Ishikawa (cell line): ENCODE measurements at regions not wholly inside any gene's neighbourhood (a gene's known extent, or its start where the extent isn't known, plus 50 kb on each side); places are given as distances from the start of the nearest gene placed in this dataset.

Source experiments
- CEBPB ChIP-seq: IDR thresholded peaks from 2 replicates; pipeline ENCODE4 v1.6.1; 2012
- CREB1 ChIP-seq: IDR thresholded peaks from 2 replicates; pipeline ENCODE4 v1.6.1; 2012; ENCODE audit warnings: low read depth
- EGR1 ChIP-seq: IDR thresholded peaks from 2 replicates; pipeline ENCODE4 v1.6.1; 2012
- EP300 ChIP-seq: IDR thresholded peaks from 2 replicates; pipeline ENCODE4 v1.6.1; 2012; ENCODE audit warnings: borderline replicate concordance
- FOXM1 ChIP-seq: IDR thresholded peaks from 2 replicates; pipeline ENCODE4 v1.6.1; 2012; ENCODE audit warnings: low read depth, borderline replicate concordance
- NFIC ChIP-seq: IDR thresholded peaks from 2 replicates; pipeline ENCODE4 v1.6.1; 2012
- RAD21 ChIP-seq: IDR thresholded peaks from 2 replicates; pipeline ENCODE4 v1.6.1; 2012; ENCODE audit warnings: low read depth
- REST ChIP-seq: IDR thresholded peaks from 2 replicates; pipeline ENCODE4 v1.6.1; 2012; ENCODE audit warnings: low read depth, mild to moderate bottlenecking
- TAF1 ChIP-seq: IDR thresholded peaks from 2 replicates; pipeline ENCODE4 v1.6.1; 2012; ENCODE audit warnings: low read depth, mild to moderate bottlenecking
- TCF12 ChIP-seq: IDR thresholded peaks from 2 replicates; pipeline ENCODE4 v1.6.1; 2012; ENCODE audit warnings: low read depth
- TEAD4 ChIP-seq: IDR thresholded peaks from 2 replicates; pipeline ENCODE4 v1.6.1; 2012
- YY1 ChIP-seq: IDR thresholded peaks from 2 replicates; pipeline ENCODE4 v1.6.1; 2012; ENCODE audit warnings: low read depth
- ZBTB7A ChIP-seq: IDR thresholded peaks from 2 replicates; pipeline ENCODE4 v1.6.1; 2012; ENCODE audit warnings: low read depth
- TF ChIP-seq, protein P1 (sequence below): IDR thresholded peaks from 2 replicates; pipeline ENCODE4 v1.6.1; 2012
- TF ChIP-seq, protein P2 (sequence below): IDR thresholded peaks from 2 replicates; pipeline ENCODE4 v1.6.1; 2012

DNA sequence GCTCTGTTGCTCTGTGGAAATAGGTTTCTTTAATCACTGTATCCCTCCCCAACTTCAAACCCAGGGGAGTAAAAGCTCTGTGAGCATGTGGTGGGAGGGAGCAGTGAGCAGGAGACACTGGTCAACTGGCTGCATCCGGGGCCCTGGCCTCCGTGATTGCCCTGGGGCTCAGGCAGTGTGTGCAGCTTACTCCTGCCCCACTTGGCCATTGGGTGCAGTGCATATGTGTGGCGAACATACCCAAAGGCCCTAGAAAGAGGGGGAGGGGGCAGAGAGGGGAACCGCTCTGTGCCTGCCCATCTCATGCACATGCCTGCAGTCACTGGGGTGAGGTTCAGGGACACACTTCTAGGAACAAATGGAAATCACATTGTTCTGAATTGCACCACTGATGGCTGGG lies 378.7 kb downstream of the ZBBX start:
- TF ChIP-seq FOXM1 (no peak), EGR1 (no peak), REST (no peak), TCF12 (no peak), CREB1 (no peak), RAD21 (no peak), CEBPB (no peak), TEAD4 (no peak), EP300 (no peak), NFIC (no peak), TAF1 (no peak), YY1 (no peak), ZBTB7A (no peak)
- TF ChIP-seq, protein P1, sequence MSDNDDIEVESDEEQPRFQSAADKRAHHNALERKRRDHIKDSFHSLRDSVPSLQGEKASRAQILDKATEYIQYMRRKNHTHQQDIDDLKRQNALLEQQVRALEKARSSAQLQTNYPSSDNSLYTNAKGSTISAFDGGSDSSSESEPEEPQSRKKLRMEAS = no peak
- TF ChIP-seq, protein P2, sequence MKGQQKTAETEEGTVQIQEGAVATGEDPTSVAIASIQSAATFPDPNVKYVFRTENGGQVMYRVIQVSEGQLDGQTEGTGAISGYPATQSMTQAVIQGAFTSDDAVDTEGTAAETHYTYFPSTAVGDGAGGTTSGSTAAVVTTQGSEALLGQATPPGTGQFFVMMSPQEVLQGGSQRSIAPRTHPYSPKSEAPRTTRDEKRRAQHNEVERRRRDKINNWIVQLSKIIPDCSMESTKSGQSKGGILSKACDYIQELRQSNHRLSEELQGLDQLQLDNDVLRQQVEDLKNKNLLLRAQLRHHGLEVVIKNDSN = no peak

GRCh38 chr3:166993015-166993630 lies 387.0 kb downstream of the ZBBX start:
- TF ChIP-seq FOXM1 = no peak
- no peak for TF ChIP-seq CEBPB

GRCh38 chr3:166986000-166986399 lies 394.1 kb downstream of the ZBBX start:
- TF ChIP-seq RAD21 = no peak
- TF ChIP-seq, protein P2 = no peak
- TF ChIP-seq FOXM1 = no peak

DNA sequence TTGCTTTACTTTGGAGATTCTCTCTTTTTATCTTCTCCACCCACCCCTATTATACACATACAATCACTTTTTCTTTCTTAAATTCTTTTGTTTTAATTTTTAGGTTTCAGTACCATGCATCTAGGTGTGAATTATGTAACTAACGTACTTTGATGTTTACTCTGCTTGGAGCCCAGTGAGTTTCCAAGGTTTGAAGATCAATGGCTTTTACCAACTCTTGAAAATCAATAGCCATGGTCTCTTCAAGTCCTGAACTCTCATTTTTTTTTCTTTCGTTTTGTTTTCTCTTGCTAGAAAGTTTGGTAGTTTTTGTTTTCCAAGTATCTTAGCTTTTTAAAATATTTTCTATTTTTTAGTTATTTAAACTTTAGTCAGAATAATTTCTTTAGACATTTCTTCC lies 417.2 kb downstream of the ZBBX start:
- TF ChIP-seq TEAD4 (no peak), EGR1 (no peak), TCF12 (no peak), REST (no peak), ZBTB7A (no peak), RAD21 (no peak)
- TF ChIP-seq, protein P2 = no peak

GRCh38 chr3:166957121-166957520 lies 423.0 kb downstream of the ZBBX start:
- TF ChIP-seq EGR1 (no peak), CEBPB (no peak), FOXM1 (no peak)

DNA sequence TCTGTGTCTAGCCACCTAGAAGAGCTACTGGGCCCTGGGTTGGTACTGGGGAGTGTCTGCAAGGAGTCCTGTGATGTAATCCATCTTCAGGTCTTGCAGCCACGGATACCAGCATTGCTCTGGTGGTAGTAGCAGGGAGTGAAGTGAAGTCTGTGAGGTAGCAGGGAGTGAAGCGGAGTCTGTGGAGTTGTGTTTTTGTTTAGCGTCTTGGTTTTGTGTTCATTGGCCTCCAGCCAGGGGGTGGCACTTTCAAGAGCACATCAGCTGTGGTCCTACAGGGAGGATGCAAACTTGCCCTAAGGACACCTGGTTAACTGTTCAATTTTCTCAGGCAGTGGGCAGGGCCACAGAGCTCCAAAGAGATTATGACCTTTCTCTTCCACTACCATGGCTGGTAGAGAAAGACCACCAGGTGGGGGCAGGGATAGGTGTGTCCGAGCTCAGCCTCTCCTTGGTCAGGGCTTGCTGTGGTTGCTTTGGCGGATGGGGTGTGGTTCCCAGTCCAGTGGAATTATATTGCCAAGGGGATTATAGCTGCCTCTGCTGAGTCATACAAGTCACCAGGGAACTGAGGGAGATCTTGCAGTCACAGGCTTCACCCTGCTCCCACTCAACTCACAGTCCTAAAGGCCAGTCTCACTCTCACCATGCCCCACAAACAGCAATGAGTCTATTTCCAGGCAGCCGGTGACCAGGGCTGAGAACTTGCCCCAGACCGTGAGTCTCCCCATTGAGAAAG lies 424.7 kb downstream of the ZBBX start:
- no peak for TF ChIP-seq FOXM1

- no peak for TF ChIP-seq ZBTB7A
- TF ChIP-seq, protein P1 = no peak
- no peak for TF ChIP-seq CREB1
- no peak for TF ChIP-seq EGR1
- TF ChIP-seq NFIC = no peak
- no peak for TF ChIP-seq YY1
- TF ChIP-seq CEBPB = no peak
- no peak for TF ChIP-seq TAF1
- TF ChIP-seq TCF12 = no peak
- TF ChIP-seq, protein P2 = no peak
- TF ChIP-seq TEAD4 = no peak
- TF ChIP-seq EP300 = no peak
- TF ChIP-seq REST = no peak
- no peak for TF ChIP-seq RAD21
- no peak for TF ChIP-seq FOXM1
Measured at GRCh38 chr3:166934879-166935278, 445.2 kb downstream of the ZBBX start.
